Naive B cell (primary cell): ENCODE measurements at regions not wholly inside any gene's neighbourhood (a gene's known extent, or its start where the extent isn't known, plus 50 kb on each side); places are given as distances from the start of the nearest gene placed in this dataset.

Source experiments
- ATAC-seq, 2 donors: fragments of 150-1000 bp; cut with Tn5 transposase; 2 replicates each; pipeline ENCODE4 v1.10.0; 2021; ENCODE audit warnings: low read depth in 2 of 2, mild to moderate bottlenecking in 2 of 2, moderate library complexity in 2 of 2
- DNase-seq: peaks from one replicate; pipeline ENCODE4 v3.0.0; 2022
- H3K27ac Mint-ChIP-seq, 6 donors: one replicate each; pipeline ENCODE4 v1.8.0; 2020 to 2022; ENCODE audit warnings: mild to moderate bottlenecking in 6 of 6, mixed read lengths in 6 of 6, moderate library complexity in 5 of 6, inconsistent platforms in 2 of 6
- H3K27me3 Mint-ChIP-seq, 3 donors: one replicate each; pipeline ENCODE4 v1.8.0; 2021 to 2022; ENCODE audit warnings: mixed read lengths in 3 of 3, mild to moderate bottlenecking in 1 of 3
- H3K36me3 Mint-ChIP-seq, 2 donors: one replicate each; pipeline ENCODE4 v1.8.0; 2020 to 2022; ENCODE audit warnings: mixed read lengths in 2 of 2, inconsistent platforms in 1 of 2, mild to moderate bottlenecking in 1 of 2
- H3K4me1 Mint-ChIP-seq, 3 donors: one replicate each; pipeline ENCODE4 v1.8.0; 2020 to 2022; ENCODE audit warnings: mixed read lengths in 3 of 3, inconsistent platforms in 1 of 3, mild to moderate bottlenecking in 1 of 3, moderate library complexity in 1 of 3
- H3K4me3 Mint-ChIP-seq, 8 donors: one replicate each; pipeline ENCODE4 v1.8.0; 2020 to 2022; ENCODE audit warnings: mild to moderate bottlenecking in 8 of 8, mixed read lengths in 8 of 8, moderate library complexity in 8 of 8, inconsistent platforms in 2 of 8
- H3K9me3 Mint-ChIP-seq, 7 donors: one replicate each; pipeline ENCODE4 v1.8.0; 2020 to 2022; ENCODE audit warnings: mixed read lengths in 7 of 7, mild to moderate bottlenecking in 5 of 7, inconsistent platforms in 2 of 7, moderate library complexity in 1 of 7

DNA sequence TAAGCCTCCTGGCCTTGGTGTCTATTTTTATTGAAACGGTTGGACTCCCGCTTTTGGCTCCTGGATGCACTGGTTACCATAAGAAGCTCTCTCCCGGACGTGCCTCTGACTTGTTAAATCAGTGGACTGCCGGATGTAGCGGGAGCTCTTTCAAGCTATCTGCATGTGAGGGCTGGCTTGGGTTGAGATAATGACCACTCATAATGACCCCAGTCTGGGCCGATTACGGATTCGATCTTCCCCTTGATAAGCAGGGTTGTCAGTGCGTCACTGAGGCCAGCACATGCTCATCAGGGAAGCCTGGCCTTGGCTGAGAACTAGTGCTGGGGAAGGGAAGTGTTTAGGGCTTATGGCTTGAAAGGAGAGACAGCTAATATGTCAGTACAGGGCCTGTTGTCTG, 528.1 kb downstream of the CDH26 start:
- peaks cover 0 to 5% (median 4%) of the 10 kb centered on the region in 7 donors for H3K9me3 Mint-ChIP-seq
- no peak overlapping the region for H3K27ac Mint-ChIP-seq
- DNase-seq: no peak
- H3K4me3 Mint-ChIP-seq: no peak overlapping the region
- H3K27me3 Mint-ChIP-seq: peaks cover 0 to 16% (median 14%) of the 10 kb centered on the region in 3 donors
- ATAC-seq: no peak
- no peaks in the 10 kb centered on the region for H3K4me1 Mint-ChIP-seq
- H3K36me3 Mint-ChIP-seq: no peaks in the 10 kb centered on the region

DNA sequence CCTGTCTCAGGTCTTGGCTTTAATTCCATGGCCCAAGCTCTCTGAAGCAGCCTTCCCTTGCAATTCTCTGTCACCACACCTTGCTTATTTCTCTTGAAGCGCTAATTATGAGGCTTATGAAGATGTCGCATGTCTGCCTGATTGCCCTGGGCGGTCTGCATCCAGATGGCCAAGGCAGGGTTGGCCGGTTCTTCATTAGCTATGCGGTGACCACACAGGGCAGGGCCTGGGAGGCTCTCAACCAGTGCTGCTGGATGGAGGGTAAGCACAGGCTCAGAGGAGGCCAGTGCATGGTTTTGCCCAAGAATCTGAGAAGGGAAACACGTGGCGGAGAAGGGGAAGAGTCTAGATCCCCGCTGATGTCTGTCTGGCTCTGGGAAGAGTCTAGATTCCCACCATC, 528.7 kb downstream of the CDH26 start:
- peaks cover 0 to 5% (median 2%) of the 10 kb centered on the region in 7 donors for H3K9me3 Mint-ChIP-seq
- H3K36me3 Mint-ChIP-seq: no peaks in the 10 kb centered on the region
- H3K4me3 Mint-ChIP-seq: no peak overlapping the region
- no peak for ATAC-seq
- no peak for DNase-seq
- no peaks in the 10 kb centered on the region for H3K4me1 Mint-ChIP-seq
- H3K27ac Mint-ChIP-seq: no peak overlapping the region
- H3K27me3 Mint-ChIP-seq: peaks cover 0 to 16% (median 14%) of the 10 kb centered on the region in 3 donors

DNA sequence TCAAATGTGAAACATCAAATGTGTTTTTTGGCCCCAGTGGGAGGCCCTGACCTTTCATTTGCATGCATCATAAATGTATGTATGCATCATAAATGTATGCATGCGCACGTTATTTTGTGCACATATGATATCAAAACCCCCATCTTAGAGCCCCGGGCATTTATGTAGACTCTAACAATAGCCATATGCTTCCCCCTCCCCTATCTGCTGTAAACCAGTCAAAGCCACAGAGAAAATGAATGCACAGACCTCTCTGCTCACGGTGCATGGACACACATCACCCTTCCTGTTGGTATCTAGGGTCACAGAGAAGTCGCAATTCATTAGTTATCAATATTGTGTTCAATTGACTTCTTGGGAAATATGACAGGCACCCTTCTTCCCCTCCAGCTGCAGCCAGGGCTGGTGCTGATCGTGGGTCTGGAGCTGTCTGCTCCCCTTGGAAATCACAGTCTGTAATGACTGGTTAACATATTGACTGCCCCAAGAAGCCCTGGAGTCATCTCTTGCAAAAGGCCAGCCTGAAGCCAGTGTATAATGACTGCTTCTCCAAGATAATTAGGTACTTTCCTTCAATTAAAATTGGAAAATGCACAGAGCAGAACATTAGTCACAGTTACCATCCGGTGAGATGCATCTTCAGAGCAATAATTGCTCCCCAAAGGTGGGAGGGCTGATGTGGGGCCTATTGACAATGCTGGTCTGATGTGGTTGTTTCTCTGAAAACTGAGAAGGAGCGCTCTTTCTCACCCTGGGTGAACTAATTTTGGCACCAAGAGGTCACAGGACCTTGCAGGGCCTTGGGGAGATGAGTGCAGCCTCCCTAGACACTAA, 532.2 kb downstream of the CDH26 start:
- Mint-ChIP-seq H3K9me3 (peaks cover 0 to 5% (median 0%) of the 10 kb centered on the region in 7 donors), H3K4me1 (no peaks in the 10 kb centered on the region), H3K27me3 (peaks cover 0 to 7% (median 7%) of the 10 kb centered on the region in 3 donors), H3K4me3 (no peak overlapping the region), H3K36me3 (no peaks in the 10 kb centered on the region), H3K27ac (no peak overlapping the region)
- DNase-seq: no peak
- ATAC-seq: no peak

DNA sequence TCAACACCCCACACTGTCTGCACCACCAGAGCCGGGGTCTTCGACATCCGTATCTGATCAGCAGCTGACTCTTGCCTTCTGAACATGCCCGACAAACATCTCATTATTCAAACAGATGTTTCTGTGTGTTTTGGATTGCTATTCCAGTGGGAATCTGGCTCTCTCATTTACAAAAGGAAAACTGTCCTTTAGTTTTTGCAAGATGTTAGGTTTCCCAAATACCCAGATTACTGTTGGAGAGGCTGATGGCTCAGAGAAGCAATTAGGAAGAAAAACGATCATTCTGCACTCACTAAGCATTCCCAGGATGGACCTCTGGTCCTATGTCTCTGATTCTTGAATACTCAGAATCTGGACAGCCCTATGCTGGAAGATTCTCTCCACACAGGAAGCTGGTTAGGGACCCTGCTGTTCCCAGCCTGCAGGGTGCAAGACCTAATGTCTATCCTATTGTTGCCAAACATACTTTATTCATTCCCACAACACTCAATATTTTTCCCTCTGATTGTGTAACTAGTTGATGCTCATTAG, 532.9 kb downstream of the CDH26 start:
- H3K4me1 Mint-ChIP-seq: no peaks in the 10 kb centered on the region
- H3K27me3 Mint-ChIP-seq: peaks cover 0 to under 1% (median under 1%) of the 10 kb centered on the region in 3 donors
- H3K27ac Mint-ChIP-seq: no peak overlapping the region
- H3K4me3 Mint-ChIP-seq: no peak overlapping the region
- H3K9me3 Mint-ChIP-seq: no peaks in the 10 kb centered on the region
- DNase-seq (no peak), ATAC-seq (no peak)
- H3K36me3 Mint-ChIP-seq: no peaks in the 10 kb centered on the region

DNA sequence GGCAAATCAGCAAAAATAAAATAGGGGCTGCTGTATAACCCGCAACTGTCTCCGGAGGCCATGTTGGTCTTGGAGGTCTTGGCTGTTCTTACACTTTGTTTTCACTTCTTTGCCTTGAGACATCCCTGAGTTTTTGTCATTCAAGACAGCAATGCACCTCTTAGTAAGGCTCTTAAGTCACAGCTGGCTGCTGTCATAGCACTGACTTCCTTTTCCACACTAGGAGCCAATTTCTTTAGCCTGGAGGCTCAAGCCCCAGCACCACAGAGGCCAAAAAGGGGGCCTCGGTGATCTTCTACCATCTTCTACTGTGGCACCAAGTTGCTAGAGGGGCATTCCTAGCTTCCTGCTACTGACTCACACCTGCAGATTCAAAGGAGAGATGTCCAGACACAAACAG, 536.3 kb downstream of the CDH26 start:
- Mint-ChIP-seq H3K36me3 (no peaks in the 10 kb centered on the region), H3K27me3 (peaks cover 0 to 4% (median 0%) of the 10 kb centered on the region in 3 donors), H3K27ac (no peak overlapping the region), H3K4me1 (no peaks in the 10 kb centered on the region), H3K4me3 (no peak overlapping the region), H3K9me3 (peaks cover 0 to 4% (median 0%) of the 10 kb centered on the region in 7 donors)
- DNase-seq: no peak
- no peak for ATAC-seq

DNA sequence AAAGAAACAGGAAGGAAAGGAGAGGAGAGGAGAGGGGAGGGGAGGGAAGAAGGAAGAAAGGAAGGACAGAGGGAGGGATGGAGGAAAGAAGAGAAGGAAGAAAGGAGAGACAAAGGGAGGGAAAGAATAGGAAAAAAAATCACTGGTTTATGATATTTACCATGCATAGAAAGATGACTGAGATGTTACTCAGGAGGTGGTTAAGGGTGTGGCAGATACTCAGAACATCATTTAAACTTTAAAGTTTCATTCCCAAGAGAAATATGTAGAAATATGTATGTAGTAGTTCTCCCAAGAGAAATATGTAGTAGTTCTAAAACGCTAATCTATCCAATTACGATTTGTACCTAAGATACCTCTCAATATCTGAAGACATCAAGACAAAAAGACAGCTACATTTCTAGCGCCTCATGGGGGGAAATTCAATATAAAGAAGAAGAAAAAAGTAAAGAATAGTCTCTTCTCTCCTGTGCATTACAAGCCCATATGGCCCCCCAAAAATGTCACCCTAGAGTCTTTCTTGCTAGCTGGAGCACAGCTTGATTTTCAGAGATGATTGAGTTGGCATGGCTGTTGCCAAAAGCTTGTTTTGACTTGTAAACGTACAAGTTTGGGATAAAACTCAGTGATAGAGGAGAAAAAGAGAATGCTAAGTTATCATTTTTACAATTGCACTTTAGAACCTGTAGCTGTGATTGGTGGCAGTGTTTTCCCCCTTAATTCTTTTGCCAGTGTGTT, 539.2 kb downstream of the CDH26 start:
- no peak overlapping the region for H3K27ac Mint-ChIP-seq
- peaks cover 0 to 13% (median 0%) of the 10 kb centered on the region in 7 donors for H3K9me3 Mint-ChIP-seq

DNA sequence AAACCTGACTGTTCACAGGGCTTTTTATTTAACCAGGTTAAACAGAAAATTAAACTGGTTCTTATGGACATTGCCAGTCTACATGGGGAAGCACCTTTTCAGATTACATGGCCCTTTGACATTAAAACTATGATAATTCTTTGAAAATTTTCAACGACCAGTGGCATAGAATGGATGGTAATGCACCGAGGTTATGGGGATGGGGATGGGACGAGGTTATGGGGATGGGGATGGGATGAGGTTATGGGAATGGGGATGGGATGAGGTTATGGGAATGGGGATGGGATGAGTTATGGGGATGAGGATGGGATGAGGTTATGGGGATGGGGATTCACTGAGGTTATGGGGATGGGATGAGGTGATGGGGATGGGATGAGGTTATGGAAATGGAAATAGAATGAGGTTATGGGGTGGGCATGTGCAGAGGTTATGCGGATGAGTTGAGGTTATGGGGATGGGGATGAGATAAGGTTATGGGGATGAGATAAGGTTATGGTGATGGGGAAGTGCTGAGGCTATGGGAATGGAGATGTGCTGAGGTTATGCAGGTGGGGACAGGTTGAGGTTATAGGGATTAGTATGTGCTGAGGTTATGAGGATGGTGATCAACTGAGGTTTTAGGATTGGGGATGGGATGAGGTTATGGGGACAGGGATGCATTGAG, 541.9 kb downstream of the CDH26 start:
- H3K27me3 Mint-ChIP-seq: peaks cover 0 to 4% (median 0%) of the 10 kb centered on the region in 3 donors
- no peak for ATAC-seq
- DNase-seq: no peak
- H3K36me3 Mint-ChIP-seq: no peaks in the 10 kb centered on the region
- peak overlapping the region in 1 of 8 donors; percentile 48 for H3K4me3 Mint-ChIP-seq
- H3K27ac Mint-ChIP-seq: no peak overlapping the region
- peaks cover 0 to 13% (median 0%) of the 10 kb centered on the region in 7 donors for H3K9me3 Mint-ChIP-seq
- no peaks in the 10 kb centered on the region for H3K4me1 Mint-ChIP-seq

More for the DNA sequence above, 539.2 kb downstream of the CDH26 start:
- peaks cover 0 to 4% (median 0%) of the 10 kb centered on the region in 3 donors for H3K27me3 Mint-ChIP-seq
- H3K36me3 Mint-ChIP-seq: no peaks in the 10 kb centered on the region
- no peaks in the 10 kb centered on the region for H3K4me1 Mint-ChIP-seq
- DNase-seq: no peak
- no peak overlapping the region for H3K4me3 Mint-ChIP-seq
- ATAC-seq: no peak

DNA sequence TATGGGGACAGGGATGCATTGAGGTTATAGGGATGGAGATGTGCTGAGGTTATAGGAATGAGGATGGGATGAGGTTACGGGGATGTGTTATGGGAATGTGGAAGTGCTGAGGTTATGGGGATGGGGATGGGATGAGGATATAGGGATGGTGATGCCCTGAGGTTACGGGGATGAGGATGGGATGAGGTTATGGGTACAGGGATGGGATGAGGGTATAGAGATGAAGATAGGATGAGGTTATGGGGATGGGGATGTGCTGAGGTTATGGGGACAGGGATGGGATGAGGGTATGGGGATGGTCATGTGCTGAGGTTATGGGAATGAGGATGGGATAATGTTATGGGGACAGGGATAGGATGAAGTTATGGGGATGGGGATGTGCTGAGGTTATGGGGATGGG, 542.8 kb downstream of the CDH26 start:
- Mint-ChIP-seq H3K36me3 (no peaks in the 10 kb centered on the region), H3K4me3 (no peak overlapping the region), H3K4me1 (no peaks in the 10 kb centered on the region), H3K27me3 (peaks cover 0 to 4% (median 0%) of the 10 kb centered on the region in 3 donors), H3K27ac (no peak overlapping the region), H3K9me3 (peaks cover 0 to 13% (median 0%) of the 10 kb centered on the region in 7 donors)
- ATAC-seq (no peak), DNase-seq (no peak)

DNA sequence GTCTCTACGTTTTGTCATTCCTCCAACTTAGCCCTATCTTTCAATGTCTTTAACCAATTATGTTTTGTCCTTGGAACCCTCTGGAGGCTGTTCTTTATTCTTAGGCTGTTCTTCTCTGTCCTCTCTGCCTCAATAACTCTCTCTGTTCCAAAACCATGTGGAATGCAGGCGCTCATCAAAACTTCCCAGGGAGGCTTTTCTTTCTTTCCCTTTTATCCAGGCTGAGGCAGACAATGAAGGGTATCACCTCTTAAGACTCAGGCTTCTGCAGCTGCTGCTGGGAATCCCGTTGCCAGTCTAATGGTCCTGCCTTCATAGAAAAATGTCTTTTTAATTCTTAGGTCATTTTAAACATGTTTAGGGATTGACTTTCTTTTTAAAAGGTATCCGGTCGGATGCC, 544.7 kb downstream of the CDH26 start:
- Mint-ChIP-seq H3K27me3 (peaks cover 0 to 7% (median 5%) of the 10 kb centered on the region in 3 donors), H3K4me3 (no peak overlapping the region), H3K27ac (no peak overlapping the region), H3K4me1 (no peaks in the 10 kb centered on the region), H3K36me3 (no peaks in the 10 kb centered on the region), H3K9me3 (peaks cover 0 to 10% (median 3%) of the 10 kb centered on the region in 7 donors)
- DNase-seq (no peak), ATAC-seq (no peak)

DNA sequence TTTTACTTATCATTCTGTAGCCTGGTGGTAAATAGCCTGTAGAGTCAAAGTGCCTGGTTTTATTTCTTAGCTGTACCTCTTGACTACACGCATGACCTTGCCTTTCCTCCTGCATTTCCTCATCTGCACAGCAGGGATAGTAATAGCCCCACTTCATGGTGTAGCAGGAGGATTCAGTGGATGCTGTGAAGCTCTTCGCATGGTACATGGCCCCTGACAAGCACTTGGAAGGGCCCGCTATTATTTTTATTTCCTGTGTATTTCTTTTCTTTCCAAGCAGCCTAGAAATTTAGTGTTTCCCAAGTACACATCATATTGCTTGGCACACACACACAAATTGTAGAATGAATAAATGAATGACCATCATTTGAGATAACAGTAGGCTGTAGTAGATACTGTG, 547.2 kb downstream of the CDH26 start:
- Mint-ChIP-seq H3K4me1 (no peaks in the 10 kb centered on the region), H3K36me3 (no peaks in the 10 kb centered on the region), H3K27me3 (peaks cover 0 to 9% (median 5%) of the 10 kb centered on the region in 3 donors), H3K4me3 (no peak overlapping the region), H3K9me3 (peaks cover 0 to 7% (median 3%) of the 10 kb centered on the region in 7 donors), H3K27ac (no peak overlapping the region)
- ATAC-seq: no peak
- DNase-seq: no peak

DNA sequence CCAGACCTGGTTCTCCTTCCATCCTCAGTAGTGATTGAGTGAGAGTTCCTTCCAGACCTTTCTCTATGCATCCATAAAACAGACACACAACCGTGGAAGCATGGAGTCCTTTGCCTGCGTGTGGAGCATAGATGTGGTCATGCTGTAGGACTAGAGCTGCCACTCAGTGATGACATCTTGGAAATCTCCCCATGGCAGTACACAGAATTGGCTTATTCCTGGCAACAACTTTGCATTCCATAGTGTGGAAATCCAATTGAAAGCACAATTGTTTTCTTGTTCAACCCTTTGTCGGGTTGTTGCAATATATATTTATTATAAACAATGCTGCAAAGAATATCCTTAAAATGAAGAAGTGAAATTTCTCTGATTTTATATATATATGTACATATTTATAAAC, 547.8 kb downstream of the CDH26 start:
- DNase-seq (no peak), ATAC-seq (no peak)
- no peak overlapping the region for H3K4me3 Mint-ChIP-seq
- no peak overlapping the region for H3K27ac Mint-ChIP-seq
- H3K36me3 Mint-ChIP-seq: no peaks in the 10 kb centered on the region
- H3K9me3 Mint-ChIP-seq: peaks cover 0 to 7% (median 0%) of the 10 kb centered on the region in 7 donors
- H3K4me1 Mint-ChIP-seq: no peaks in the 10 kb centered on the region
- peaks cover 0 to 9% (median 5%) of the 10 kb centered on the region in 3 donors for H3K27me3 Mint-ChIP-seq

DNA sequence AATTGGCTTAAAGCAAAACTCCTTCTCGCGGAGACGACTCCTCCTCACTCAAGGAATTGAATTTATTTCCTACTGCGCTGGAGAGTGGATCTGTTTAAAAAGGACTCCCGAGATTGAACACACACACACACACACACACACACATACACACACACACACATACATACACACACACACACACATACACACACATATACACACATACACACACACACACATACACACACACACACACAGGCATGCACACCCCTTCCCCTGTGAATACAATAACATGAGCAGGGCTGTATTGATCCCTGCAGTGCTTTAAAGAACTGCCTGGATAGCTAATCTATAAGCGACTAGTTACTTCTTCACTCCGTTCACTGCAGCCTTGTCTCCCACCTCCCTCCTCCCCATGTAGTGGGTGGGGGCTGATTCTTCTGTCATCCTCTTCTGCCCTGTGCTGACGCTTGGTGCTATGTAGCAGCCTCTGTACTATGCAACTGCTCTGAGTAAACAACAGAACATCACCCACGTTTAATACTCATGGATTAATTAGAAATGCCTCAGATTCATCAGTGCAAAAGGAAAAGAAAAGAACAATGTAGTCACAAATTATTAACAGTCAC, 549.0 kb downstream of the CDH26 start:
- Mint-ChIP-seq H3K9me3 (peaks cover 0 to 7% (median 0%) of the 10 kb centered on the region in 7 donors), H3K36me3 (no peaks in the 10 kb centered on the region), H3K27ac (no peak overlapping the region), H3K27me3 (peaks cover 0 to 9% (median 6%) of the 10 kb centered on the region in 3 donors), H3K4me3 (no peak overlapping the region), H3K4me1 (no peaks in the 10 kb centered on the region)
- ATAC-seq (no peak), DNase-seq (no peak)

DNA sequence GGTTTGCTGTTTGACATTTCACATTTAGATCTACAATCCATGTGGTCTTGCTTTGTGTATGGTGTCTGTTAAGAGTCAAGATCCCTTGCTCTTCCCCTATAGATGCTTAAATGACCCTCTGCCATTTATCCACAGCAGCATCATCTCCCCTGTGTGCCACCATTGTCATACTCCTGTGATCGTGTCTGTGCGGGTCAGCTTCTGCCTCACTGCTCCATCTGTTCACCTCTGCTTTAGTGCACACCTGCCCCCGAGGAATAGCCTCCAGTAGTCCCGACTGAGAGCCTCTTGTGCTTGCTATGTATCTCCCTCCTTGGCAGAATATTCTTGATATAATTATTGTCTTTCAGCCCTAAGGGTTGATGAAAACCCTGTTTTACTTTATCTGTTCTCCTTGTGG, 551.2 kb downstream of the CDH26 start:
- H3K36me3 Mint-ChIP-seq: no peaks in the 10 kb centered on the region
- DNase-seq (no peak), ATAC-seq (no peak)
- no peak overlapping the region for H3K4me3 Mint-ChIP-seq
- no peaks in the 10 kb centered on the region for H3K4me1 Mint-ChIP-seq
- H3K27me3 Mint-ChIP-seq: peaks cover 0 to 16% (median 9%) of the 10 kb centered on the region in 3 donors
- no peak overlapping the region for H3K27ac Mint-ChIP-seq
- peaks cover 0 to 11% (median 0%) of the 10 kb centered on the region in 7 donors for H3K9me3 Mint-ChIP-seq
